Upper lobe of left lung (tissue), 4 donors: ENCODE measurements at regions not wholly inside any gene's neighbourhood (a gene's known extent, or its start where the extent isn't known, plus 50 kb on each side); places are given as distances from the start of the nearest gene placed in this dataset.

Source experiments
- CTCF ChIP-seq, 6 experiments: fragments of 450-650 bp in 4 of 6; fragments of 200-600 bp in 2 of 6; sonication (generic) in 2 of 6; IDR thresholded peaks; one replicate each; pipeline ENCODE4 v1.5.1; 2016 to 2019; ENCODE audit warnings: antibody characterized with exemption in 6 of 6
- POLR2A ChIP-seq, 4 donors: fragments of 450-650 bp; IDR thresholded peaks; one replicate each; pipeline ENCODE4 v1.5.1; 2016 to 2017; ENCODE audit warnings: antibody characterized with exemption in 4 of 4, mild to moderate bottlenecking in 2 of 4
- POLR2AphosphoS5 ChIP-seq, 2 donors: sonication (generic); formaldehyde crosslinking; IDR thresholded peaks; one replicate each; pipeline ENCODE4 v1.5.1; 2017; ENCODE audit warnings: antibody characterized with exemption in 2 of 2

GRCh38 chrX:40470830-40471429 is 109.8 kb upstream of the ATP6AP2 start:
- TF ChIP-seq CTCF (IDR thresholded peaks at IDR 0.05) (no peak), POLR2AphosphoS5 (IDR thresholded peaks at IDR 0.05) (no peak), POLR2A (IDR thresholded peaks at IDR 0.05) (no peak)
